HL-60 (cell line): ENCODE measurements at regions not wholly inside any gene's neighbourhood (a gene's known extent, or its start where the extent isn't known, plus 50 kb on each side); places are given as distances from the start of the nearest gene placed in this dataset.

Source experiments
- DNase-seq, 2 experiments: peaks; one replicate each; pipeline ENCODE4 v3.0.0-alpha.2; 2010 to 2020; ENCODE audit warnings: low read depth in 1 of 2, low spot score in 1 of 2
- H3K27ac ChIP-seq: fragments of 250-450 bp; sonication (Bioruptor Pico); replicated peaks from 2 replicates; pipeline ENCODE4 v1.5.1; 2020; ENCODE audit warnings: mild to moderate bottlenecking, moderate library complexity
- H3K27me3 ChIP-seq: fragments of 250-450 bp; sonication (Bioruptor Pico); 2 replicates; pipeline ENCODE4 v1.5.1; 2021; ENCODE audit warnings: mild to moderate bottlenecking, moderate library complexity; ENCODE audit not compliant: insufficient read depth, poor library complexity, severe bottlenecking
- H3K4me3 ChIP-seq: replicated peaks from 2 replicates; pipeline ENCODE4 v1.5.1; 2011; ENCODE audit warnings: mild to moderate bottlenecking, control low read depth, low read length; ENCODE audit not compliant: insufficient read depth
- GABPA ChIP-seq: IDR thresholded peaks from 2 replicates; pipeline ENCODE4 v1.6.1; 2012; ENCODE audit warnings: low read depth
- POLR2AphosphoS5 ChIP-seq: IDR thresholded peaks from 2 replicates; pipeline ENCODE4 v1.6.1; 2012; ENCODE audit warnings: low read depth
- REST ChIP-seq: IDR thresholded peaks from 2 replicates; pipeline ENCODE4 v1.6.1; 2012; ENCODE audit warnings: low read depth; ENCODE audit not compliant: insufficient replicate concordance
- SPI1 ChIP-seq: IDR thresholded peaks from 2 replicates; pipeline ENCODE4 v1.6.1; 2012; ENCODE audit warnings: low read depth, mild to moderate bottlenecking, borderline replicate concordance
- TF ChIP-seq, protein P1 (sequence below): IDR thresholded peaks from one replicate; pipeline ENCODE4 v1.5.1; 2011; ENCODE audit warnings: low read length, control low read depth, inconsistent platforms; ENCODE audit not compliant: insufficient read depth

DNA sequence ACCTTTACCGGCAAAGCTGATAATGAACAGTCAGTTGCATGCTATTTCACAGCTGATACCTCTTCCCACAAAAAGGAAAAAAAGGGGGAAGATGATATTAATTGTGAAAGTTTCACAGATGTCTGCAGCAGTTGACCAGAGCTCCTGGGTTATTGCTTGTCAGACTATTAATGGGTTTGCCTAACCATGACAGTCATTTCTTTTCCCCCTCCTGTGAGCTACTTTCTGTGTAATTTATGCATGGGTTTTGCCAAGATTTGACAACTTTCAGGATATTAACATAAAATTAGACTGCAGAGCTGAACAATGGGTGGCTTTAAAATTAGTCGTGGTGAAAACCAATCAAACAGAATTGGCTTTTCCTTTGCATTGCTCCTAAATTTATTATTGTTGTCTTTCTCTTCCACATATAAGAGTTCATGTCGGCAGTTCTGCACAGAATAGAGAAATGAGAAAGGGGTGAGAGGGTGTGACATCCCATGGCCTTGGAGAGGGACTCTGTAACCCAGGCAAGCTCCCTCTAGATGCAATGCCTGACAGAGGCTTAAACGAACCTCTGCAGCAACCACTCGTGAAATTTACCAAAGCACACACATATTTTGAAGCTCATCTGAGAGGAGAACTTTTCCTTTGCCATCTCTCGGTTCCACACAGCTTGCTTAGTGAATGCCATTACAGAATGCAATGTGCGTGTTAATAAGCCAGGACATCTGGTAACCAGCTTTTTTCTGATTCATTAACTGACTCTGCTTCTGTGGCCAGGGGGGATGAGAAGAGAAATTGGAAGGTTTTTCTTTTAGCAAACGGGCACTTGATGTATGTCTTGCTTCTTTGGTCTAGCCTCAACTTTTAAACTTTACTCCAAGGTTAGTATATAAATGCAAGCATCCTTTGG, 82.2 kb upstream of the ITGA4 start:
- peak; percentile 48 to 67 for DNase-seq
- Histone ChIP-seq H3K4me3 (no peak overlapping the region), H3K27ac (peak overlapping the region; percentile 74), H3K27me3 (no peaks in the 10 kb centered on the region)
- TF ChIP-seq SPI1: no peak
- TF ChIP-seq, protein P1, sequence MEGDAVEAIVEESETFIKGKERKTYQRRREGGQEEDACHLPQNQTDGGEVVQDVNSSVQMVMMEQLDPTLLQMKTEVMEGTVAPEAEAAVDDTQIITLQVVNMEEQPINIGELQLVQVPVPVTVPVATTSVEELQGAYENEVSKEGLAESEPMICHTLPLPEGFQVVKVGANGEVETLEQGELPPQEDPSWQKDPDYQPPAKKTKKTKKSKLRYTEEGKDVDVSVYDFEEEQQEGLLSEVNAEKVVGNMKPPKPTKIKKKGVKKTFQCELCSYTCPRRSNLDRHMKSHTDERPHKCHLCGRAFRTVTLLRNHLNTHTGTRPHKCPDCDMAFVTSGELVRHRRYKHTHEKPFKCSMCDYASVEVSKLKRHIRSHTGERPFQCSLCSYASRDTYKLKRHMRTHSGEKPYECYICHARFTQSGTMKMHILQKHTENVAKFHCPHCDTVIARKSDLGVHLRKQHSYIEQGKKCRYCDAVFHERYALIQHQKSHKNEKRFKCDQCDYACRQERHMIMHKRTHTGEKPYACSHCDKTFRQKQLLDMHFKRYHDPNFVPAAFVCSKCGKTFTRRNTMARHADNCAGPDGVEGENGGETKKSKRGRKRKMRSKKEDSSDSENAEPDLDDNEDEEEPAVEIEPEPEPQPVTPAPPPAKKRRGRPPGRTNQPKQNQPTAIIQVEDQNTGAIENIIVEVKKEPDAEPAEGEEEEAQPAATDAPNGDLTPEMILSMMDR: no peak
- no peak for TF ChIP-seq POLR2AphosphoS5
- no peak for TF ChIP-seq GABPA
- TF ChIP-seq REST: no peak

GRCh38 chr2:181376442-181376841, 80.7 kb upstream of the ITGA4 start:
- TF ChIP-seq SPI1: no peak
- TF ChIP-seq GABPA: no peak
- TF ChIP-seq REST: no peak
- TF ChIP-seq POLR2AphosphoS5: no peak
- TF ChIP-seq, protein P1: no peak
- Histone ChIP-seq H3K27ac (peak overlapping the region; percentile 74), H3K4me3 (no peak overlapping the region), H3K27me3 (no peaks in the 10 kb centered on the region)
- DNase-seq: no peak

- TF ChIP-seq, protein P1: no peak
- no peak for TF ChIP-seq SPI1
- TF ChIP-seq REST: no peak
- TF ChIP-seq GABPA: no peak
- TF ChIP-seq POLR2AphosphoS5: no peak
Measured at GRCh38 chr2:181376999-181377398, 80.2 kb upstream of the ITGA4 start.

More at GRCh38 chr2:181376999-181377398, 80.2 kb upstream of the ITGA4 start:
- peak overlapping the region; percentile 26; the same call in 1 of the 2 replicates for H3K27ac ChIP-seq
- no peak overlapping the region for H3K4me3 ChIP-seq
- H3K27me3 ChIP-seq: no peaks in the 10 kb centered on the region
- no peak for DNase-seq
